HS-27A (cell line): ENCODE measurements at regions not wholly inside any gene's neighbourhood (a gene's known extent, or its start where the extent isn't known, plus 50 kb on each side); places are given as distances from the start of the nearest gene placed in this dataset.
"Not testable (repeated sequence)": the region's sequence is repeated elsewhere in the genome, so short reads cannot be mapped to it uniquely, and the experiment has no call there.

Experiments
- DNase-seq: peaks from one replicate; pipeline ENCODE4 v3.0.0-alpha.2; 2012; ENCODE audit warnings: low read depth, missing footprints

GRCh38 chr9:97773091-97773490 is 76.0 kb upstream of the XPA start:
- DNase-seq, result no peak

DNA sequence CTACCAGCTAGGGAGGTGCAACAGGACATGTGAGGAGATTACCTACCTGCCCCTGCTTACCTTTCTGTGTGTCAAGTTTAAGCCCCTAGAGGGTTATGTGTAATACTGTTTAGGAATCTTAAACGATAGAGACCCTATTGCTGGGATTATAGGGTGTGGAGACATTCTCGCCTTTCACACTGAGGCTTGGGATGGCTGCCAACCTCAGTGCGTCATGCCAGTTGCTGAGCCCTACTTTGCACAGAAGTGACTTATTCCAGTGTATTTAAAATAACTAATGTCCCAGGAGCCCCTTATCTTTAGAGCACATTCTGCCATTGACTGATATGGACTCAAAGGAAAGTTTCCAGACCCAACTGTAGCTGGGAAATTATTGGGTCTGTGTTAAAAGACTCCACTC is 76.6 kb upstream of the XPA start:
- DNase-seq, result peak; percentile 83

DNA sequence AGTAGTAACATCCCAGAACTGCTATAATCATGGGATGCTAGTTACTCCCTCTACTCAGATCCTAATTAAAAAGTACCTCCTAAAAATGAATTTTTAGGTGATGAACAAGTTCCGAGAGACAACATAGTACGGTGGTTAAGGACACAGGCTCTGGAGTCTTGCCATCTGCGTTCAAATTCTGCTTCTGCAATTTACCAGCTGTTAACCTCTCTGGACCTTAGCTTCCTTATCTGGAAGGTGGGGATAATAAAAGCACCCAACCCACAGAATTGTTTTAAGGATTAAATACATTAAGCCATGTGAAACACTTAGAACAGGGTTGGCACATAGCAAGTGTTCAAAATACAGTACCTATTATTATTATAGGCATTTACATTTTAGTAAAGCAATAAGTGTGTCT is 77.5 kb upstream of the XPA start:
- no peak for DNase-seq

DNA sequence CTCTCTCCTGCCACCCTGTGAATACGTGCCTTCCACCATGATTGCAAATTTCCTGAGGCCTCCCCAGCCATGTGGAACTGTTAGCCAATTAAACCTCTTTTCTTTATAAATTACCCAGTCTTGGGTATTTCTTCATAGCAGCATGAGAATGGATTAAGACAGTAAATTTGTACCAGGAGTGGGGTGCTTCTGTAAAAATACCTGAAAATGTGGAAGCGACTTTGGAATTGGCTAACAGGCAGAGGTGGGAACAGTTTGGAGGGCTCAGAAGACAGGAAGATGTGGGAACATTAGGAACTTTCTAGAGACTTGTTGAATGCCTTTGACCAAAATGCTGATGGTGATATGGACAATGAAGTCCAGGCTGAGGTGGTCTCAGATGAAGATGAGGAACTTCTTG is 74.3 kb upstream of the FOXE1 start:
- not testable (repeated sequence) for DNase-seq

- DNase-seq, result no peak
Measured at GRCh38 chr9:97779608-97780007, 73.4 kb upstream of the FOXE1 start.

GRCh38 chr9:97781902-97782301 is 71.1 kb upstream of the FOXE1 start:
- no peak for DNase-seq

GRCh38 chr9:97786341-97786740 is 66.7 kb upstream of the FOXE1 start:
- no peak for DNase-seq

DNA sequence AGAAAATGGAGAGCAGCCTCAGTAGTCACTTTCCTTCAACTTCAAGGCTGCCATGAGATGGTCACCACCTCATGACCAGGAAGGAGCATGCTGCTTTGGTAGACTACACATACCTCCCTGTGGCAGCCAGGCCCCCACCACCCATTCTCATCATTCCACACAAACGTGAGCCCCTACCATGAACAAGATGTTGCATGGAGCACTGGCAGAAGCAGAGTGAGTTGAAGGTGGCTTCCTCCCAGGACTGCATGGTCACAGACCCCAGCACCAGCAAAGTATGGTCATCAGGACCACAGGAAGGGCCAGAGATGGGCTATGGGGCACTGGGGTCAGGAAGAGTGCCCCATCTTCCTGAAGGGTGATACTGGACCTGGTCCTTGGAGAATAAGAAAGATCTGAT is 65.5 kb upstream of the FOXE1 start:
- no peak for DNase-seq

DNA sequence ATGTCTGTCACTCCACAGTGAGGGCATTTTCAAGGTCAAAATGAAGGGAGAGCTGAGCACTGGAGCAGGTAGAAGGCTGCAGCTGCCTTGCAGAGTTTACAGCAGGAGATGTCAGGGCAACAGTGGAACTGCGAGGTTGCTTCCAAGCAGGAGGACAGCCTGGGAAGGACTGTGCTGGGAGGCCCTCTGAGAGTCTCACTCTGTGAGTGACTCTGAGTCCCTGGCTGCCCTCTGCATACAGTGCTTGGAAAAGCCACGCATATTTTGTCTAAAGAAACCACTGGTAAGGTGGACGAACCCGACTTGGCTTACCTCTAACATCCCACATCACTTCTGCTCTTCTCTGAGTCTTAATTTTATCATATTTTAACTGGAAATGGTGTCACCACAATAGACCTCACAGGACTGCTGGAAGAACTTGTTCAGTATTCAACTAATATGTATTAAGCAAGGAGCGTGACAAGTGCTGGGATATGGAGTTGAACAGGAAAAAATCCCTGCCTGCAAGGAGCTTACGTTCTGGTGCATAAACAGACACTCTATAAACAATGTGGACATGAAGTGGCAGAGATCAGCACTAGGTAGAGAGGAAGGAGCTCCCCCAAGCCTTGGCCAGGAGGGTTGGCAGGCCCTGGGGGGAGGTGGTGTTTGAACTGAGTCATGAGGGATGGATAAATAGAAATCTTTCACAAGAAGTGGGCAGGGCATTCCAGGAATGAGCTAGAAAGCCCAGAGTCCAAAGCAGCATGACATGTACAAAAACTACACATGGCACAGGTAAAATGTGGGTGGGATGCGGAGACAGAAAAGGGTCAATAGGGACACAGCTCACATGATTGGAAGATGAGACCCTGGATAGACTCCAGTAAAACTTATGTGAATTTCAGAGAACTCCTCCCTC is 64.0 kb upstream of the FOXE1 start:
- no peak for DNase-seq

DNA sequence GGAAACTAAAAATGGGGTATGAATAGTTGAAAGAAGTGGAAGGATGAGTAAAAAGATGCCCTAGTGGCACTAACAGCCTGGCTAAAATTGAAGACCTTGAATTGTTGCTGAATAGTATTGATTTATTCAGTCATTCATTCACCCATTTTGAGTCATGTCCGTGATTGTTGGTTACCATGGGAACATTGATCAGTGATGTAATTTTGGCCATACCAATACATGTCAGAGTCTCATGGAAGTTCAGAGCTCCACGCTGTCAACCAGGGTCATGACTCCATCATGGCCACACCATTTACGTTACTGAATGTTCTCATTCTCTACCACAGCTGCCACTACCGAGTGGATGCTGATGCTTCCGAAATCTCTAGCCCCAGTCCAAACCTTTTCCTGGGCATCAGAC is 62.5 kb upstream of the FOXE1 start:
- no peak for DNase-seq

DNA sequence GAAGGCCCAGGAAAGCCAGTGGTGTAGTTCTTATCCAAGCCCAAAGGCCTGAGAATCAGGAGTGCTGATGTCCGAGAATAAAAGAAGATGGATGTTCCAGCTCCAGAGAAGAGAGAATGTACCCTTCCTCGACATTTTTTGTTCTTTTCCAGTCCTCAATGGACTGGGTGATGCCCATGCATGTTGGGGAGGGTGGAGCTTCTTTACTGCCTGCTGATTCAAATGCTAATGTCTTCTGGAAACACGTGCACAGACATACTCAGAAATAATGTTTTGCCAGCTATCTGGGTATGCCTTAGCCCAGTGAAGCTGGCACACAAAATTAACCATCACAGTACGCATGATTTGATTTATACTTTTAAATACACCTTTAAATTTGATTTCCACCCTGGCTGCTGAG is 61.5 kb upstream of the FOXE1 start:
- DNase-seq, result no peak

GRCh38 chr9:97793067-97793466 is 60.0 kb upstream of the FOXE1 start:
- DNase-seq, result no peak

DNA sequence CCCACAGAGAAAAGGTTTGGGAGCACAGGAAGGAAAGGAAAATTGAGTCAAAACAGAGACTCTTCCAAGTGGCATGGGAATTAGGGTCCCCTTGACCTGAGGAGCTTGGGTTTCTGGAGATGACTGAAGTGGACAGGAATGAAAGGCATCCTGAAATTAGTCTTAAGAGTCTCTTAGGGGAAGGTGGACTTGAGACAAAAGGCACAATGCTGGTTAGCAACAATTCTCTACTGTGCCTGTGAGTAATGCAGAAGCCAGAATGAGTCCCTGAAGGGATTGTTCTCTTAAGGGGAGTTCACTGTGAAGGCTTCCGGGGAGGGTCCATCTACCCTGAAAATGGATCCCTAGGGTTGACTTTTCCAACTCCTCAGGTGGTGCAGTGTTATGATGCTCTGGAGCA is 58.4 kb upstream of the FOXE1 start:
- peak; percentile 51 for DNase-seq

DNA sequence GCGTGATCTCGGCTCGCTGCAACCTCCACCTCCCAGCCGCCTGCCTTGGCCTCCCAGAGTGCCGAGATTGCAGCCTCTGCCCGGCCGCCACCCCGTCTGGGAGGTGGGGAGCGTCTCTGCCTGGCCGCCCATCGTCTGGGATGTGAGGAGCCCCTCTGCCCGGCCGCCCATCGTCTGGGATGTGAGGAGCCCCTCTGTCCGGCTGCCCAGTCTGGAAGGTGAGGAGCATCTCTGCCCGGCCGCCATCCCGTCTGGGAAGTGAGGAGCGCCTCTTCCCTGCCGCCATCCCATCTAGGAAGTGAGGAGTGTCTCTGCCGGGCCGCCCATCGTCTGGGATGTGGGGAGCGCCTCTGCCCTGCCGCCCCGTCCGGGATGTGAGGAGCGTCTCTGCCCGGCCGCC is 56.9 kb upstream of the FOXE1 start:
- DNase-seq, result not testable (repeated sequence)

DNA sequence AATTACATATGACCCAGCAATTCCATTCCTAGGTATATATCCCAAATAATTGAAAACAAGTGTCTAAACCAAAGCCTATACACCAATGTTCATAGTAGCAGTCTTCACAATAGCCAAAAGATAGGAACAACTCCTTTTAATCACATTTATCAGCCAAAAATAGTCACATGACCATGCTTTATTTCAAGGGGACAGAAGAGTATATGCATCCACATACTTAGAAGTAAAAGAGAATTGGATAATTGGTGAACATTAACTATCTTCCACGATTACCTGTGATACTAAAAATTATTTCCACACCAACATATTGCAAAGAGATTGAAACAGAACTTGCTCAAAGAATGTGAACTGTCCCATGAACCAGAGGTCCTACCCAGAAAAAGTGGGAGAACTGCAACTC is 51.8 kb upstream of the FOXE1 start:
- no peak for DNase-seq

GRCh38 chr9:97802276-97802675 is 50.8 kb upstream of the FOXE1 start:
- peak; percentile 79 for DNase-seq

DNA sequence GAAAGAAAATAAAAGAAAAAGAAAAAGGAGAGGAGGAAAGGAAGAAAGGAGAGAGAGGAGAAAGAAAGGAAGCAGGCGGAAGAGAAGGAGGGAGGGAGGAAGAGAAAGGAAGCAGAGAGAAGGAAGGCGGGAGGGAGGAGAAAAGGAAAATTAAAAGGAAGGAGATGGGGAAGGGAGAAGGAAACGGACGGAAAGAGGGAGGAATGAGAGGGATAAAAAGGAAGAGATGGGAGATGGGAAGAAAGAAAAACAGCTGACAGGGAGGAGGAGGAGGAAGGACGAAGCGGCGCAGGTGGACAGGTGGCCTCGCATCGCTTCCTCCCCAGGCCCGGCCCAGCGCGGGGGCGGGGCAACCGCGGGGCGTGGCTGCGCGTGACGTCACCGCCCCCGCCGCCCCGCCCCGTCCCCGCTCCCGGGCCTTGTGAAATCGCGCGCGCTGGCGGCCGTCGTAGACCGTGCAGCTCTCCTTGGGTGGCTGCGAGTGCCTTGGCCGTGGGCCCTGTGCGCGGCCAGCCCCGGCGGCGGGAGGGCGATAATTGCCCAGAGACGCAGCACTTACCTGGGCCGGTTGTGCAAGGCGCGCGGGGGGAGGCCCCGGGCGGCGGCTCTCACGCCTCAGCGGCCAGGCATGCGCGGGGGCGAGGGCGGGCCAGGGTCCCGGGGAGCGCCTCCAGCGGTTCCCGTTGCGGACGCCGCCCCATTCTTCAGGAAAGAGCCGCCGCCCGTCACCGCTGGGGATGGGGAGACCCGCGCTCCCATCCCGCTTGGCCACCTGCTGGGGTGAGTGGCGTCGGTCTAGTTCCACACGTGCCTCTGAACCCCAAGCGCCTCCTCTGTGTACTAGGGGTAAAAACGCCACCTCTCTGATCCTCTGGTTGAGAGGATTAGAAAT is 49.6 kb upstream of the FOXE1 start:
- no peak for DNase-seq
